GM23338 (cell line): ENCODE measurements at regions not wholly inside any gene's neighbourhood (a gene's known extent, or its start where the extent isn't known, plus 50 kb on each side); places are given as distances from the start of the nearest gene placed in this dataset.

Source experiments
- ATAC-seq: fragments of 200-7000 bp; cut with Tn5 transposase; 3 replicates; pipeline ENCODE4 v1.9.1; 2020
- DNase-seq: peaks from one replicate; pipeline ENCODE4 v3.0.0-alpha.2; 2015; ENCODE audit warnings: low spot score
- H2AFZ ChIP-seq: fragments of 200-600 bp; sonication (generic); 2 replicates; pipeline ENCODE4 v1.8.0; 2016; ENCODE audit warnings: antibody characterized with exemption, mild to moderate bottlenecking, moderate library complexity
- H3F3A ChIP-seq: fragments of 200-600 bp; sonication (generic); replicated peaks from 2 replicates; pipeline ENCODE4 v1.8.0; 2017; ENCODE audit warnings: antibody characterized with exemption, mixed run types, low read depth
- H3K27ac ChIP-seq: fragments of 200-600 bp; sonication (generic); 2 replicates; pipeline ENCODE4 v1.6.1; 2016; ENCODE audit warnings: low read depth
- H3K27me3 ChIP-seq: fragments of 200-600 bp; sonication (generic); 2 replicates; pipeline ENCODE4 v1.8.0; 2016; ENCODE audit warnings: mild to moderate bottlenecking, mixed run types, moderate library complexity; ENCODE audit not compliant: insufficient read depth
- H3K36me3 ChIP-seq: fragments of 200-600 bp; sonication (generic); 2 replicates; pipeline ENCODE4 v1.8.0; 2016; ENCODE audit warnings: mild to moderate bottlenecking; ENCODE audit not compliant: insufficient read depth
- H3K4me1 ChIP-seq: fragments of 200-600 bp; sonication (generic); 2 replicates; pipeline ENCODE4 v1.8.0; 2016; ENCODE audit warnings: mild to moderate bottlenecking, moderate library complexity; ENCODE audit not compliant: insufficient read depth
- H3K4me2 ChIP-seq: fragments of 200-600 bp; sonication (generic); 2 replicates; pipeline ENCODE4 v1.7.1; 2017; ENCODE audit warnings: mixed run types
- H3K4me3 ChIP-seq: fragments of 200-600 bp; sonication (generic); 2 replicates; pipeline ENCODE4 v1.6.1; 2016; ENCODE audit warnings: mixed run types
- H3K79me2 ChIP-seq: fragments of 200-600 bp; sonication (generic); replicated peaks from 2 replicates; pipeline ENCODE4 v1.8.0; 2017; ENCODE audit warnings: mild to moderate bottlenecking; ENCODE audit not compliant: insufficient read depth
- H3K9me2 ChIP-seq: fragments of 200-600 bp; sonication (generic); 2 replicates; pipeline ENCODE4 v1.8.0; 2017; ENCODE audit not compliant: insufficient read depth
- H4K20me1 ChIP-seq: fragments of 200-600 bp; sonication (generic); replicated peaks from 2 replicates; pipeline ENCODE4 v1.8.0; 2017; ENCODE audit warnings: mild to moderate bottlenecking; ENCODE audit not compliant: insufficient read depth
- H3K27ac Mint-ChIP-seq: 2 replicates; pipeline ENCODE4 v1.8.0; 2020; ENCODE audit warnings: inconsistent platforms, mild to moderate bottlenecking, moderate library complexity, mixed read lengths
- H3K27me3 Mint-ChIP-seq: 3 replicates; pipeline ENCODE4 v1.8.0; 2022; ENCODE audit warnings: low read depth, mild to moderate bottlenecking, moderate library complexity, mixed read lengths, inconsistent platforms; ENCODE audit not compliant: insufficient read depth, poor library complexity
- H3K36me3 Mint-ChIP-seq: 3 replicates; pipeline ENCODE4 v1.8.0; 2021; ENCODE audit warnings: low read depth, mild to moderate bottlenecking, inconsistent platforms, moderate library complexity, mixed read lengths
- H3K4me1 Mint-ChIP-seq: 3 replicates; pipeline ENCODE4 v1.8.0; 2020; ENCODE audit warnings: mild to moderate bottlenecking, inconsistent platforms, mixed read lengths
- H3K4me3 Mint-ChIP-seq: 3 replicates; pipeline ENCODE4 v1.8.0; 2021; ENCODE audit warnings: moderate library complexity, mild to moderate bottlenecking, inconsistent platforms, mixed read lengths
- H3K9me3 Mint-ChIP-seq: 3 replicates; pipeline ENCODE4 v1.8.0; 2020; ENCODE audit warnings: moderate library complexity, mild to moderate bottlenecking, inconsistent platforms, mixed read lengths
- CREB1 ChIP-seq: fragments of 250-450 bp; sonication (Bioruptor Pico); IDR thresholded peaks from 2 replicates; pipeline ENCODE4 v1.5.0; 2020; ENCODE audit warnings: low read depth, mild to moderate bottlenecking, moderate library complexity
- CTCF ChIP-seq, 2 experiments: fragments of 200-600 bp in 1 of 2; sonication (generic) in 1 of 2; conservative IDR thresholded peaks; 2 replicates each; pipeline versions ENCODE4 v1.5.1 to v1.6.1; 2016 to 2017; ENCODE audit warnings: antibody characterized with exemption in 2 of 2, low read depth in 2 of 2, mild to moderate bottlenecking in 2 of 2, moderate library complexity in 1 of 2
- ETS1 ChIP-seq: IDR thresholded peaks from 2 replicates; pipeline ENCODE4 v1.6.1; 2016; ENCODE audit warnings: antibody characterized with exemption
- EZH2phosphoT487 ChIP-seq: fragments of 200-600 bp; sonication (generic); IDR thresholded peaks from one replicate; pipeline ENCODE4 v1.8.1; 2018; ENCODE audit warnings: antibody characterized with exemption; ENCODE audit not compliant: unreplicated experiment
- JUNB ChIP-seq: IDR thresholded peaks from one replicate; pipeline ENCODE4 v1.6.1; 2016; ENCODE audit warnings: antibody characterized with exemption; ENCODE audit not compliant: unreplicated experiment
- POLR2AphosphoS5 ChIP-seq: IDR thresholded peaks from 2 replicates; pipeline ENCODE4 v1.6.1; 2016; ENCODE audit warnings: antibody characterized with exemption, low read depth
- REST ChIP-seq: IDR thresholded peaks from one replicate; pipeline ENCODE4 v1.6.1; 2018; ENCODE audit warnings: antibody characterized with exemption; ENCODE audit not compliant: unreplicated experiment
- STAT1 ChIP-seq: IDR thresholded peaks from one replicate; pipeline ENCODE4 v1.6.1; 2016; ENCODE audit warnings: antibody characterized with exemption; ENCODE audit not compliant: unreplicated experiment
- ZNF462 ChIP-seq: fragments of 250-450 bp; sonication (Bioruptor Pico); IDR thresholded peaks from 2 replicates; pipeline ENCODE4 v1.5.0; 2020; ENCODE audit warnings: mild to moderate bottlenecking, moderate library complexity

GRCh38 chr2:144094408-144095151 is 425.3 kb downstream of the ZEB2 start (continued):
- no peak for TF ChIP-seq ETS1

GRCh38 chr2:144091622-144092021 is 428.3 kb downstream of the ZEB2 start:
- no peaks in the 10 kb centered on the region for H3K27me3 ChIP-seq
- H3K4me2 ChIP-seq: no peak overlapping the region
- DNase-seq (no peak), ATAC-seq (no peak)
- no peaks in the 10 kb centered on the region for H3K9me3 Mint-ChIP-seq
- H3K27ac ChIP-seq: no peak overlapping the region
- no peak overlapping the region for H2AFZ ChIP-seq
- no peaks in the 10 kb centered on the region for H3K27me3 Mint-ChIP-seq
- no peaks in the 10 kb centered on the region; the same call in 1 of the 2 replicates for H3K9me2 ChIP-seq
- no peaks in the 10 kb centered on the region for H3K4me1 Mint-ChIP-seq
- H3K36me3 ChIP-seq: no peaks in the 10 kb centered on the region
- peaks cover 5% of the 10 kb centered on the region; the same call in 1 of the 3 replicates for H3K36me3 Mint-ChIP-seq
- H3K4me3 Mint-ChIP-seq: no peak overlapping the region
- H4K20me1 ChIP-seq: no peaks in the 10 kb centered on the region
- no peak overlapping the region for H3K4me3 ChIP-seq
- TF ChIP-seq ZNF462 (CRISPR knock-in tag) (no peak), JUNB (no peak), REST (no peak), CREB1 (no peak), STAT1 (no peak), EZH2phosphoT487 (no peak), POLR2AphosphoS5 (no peak), CTCF (conservative IDR thresholded peaks at IDR 0.05; ENCODE audit: low read depth in 2 of 2) (no peak)
- no peak overlapping the region for H3K27ac Mint-ChIP-seq
- no peaks in the 10 kb centered on the region for H3F3A ChIP-seq
- H3K4me1 ChIP-seq: no peaks in the 10 kb centered on the region
- no peaks in the 10 kb centered on the region for H3K79me2 ChIP-seq
